HT-29 (cell line): ENCODE measurements at regions not wholly inside any gene's neighbourhood (a gene's known extent, or its start where the extent isn't known, plus 50 kb on each side); places are given as distances from the start of the nearest gene placed in this dataset.

Source experiments
- DNase-seq: peaks from one replicate; pipeline ENCODE4 v3.0.0-alpha.2; 2015; ENCODE audit warnings: low spot score

- no peak for DNase-seq
Observed at GRCh38 chr1:72830606-72831390, 548.5 kb upstream of the NEGR1 start.

- no peak for DNase-seq
Observed at GRCh38 chr1:72827278-72827677, 544.9 kb upstream of the NEGR1 start.

DNA sequence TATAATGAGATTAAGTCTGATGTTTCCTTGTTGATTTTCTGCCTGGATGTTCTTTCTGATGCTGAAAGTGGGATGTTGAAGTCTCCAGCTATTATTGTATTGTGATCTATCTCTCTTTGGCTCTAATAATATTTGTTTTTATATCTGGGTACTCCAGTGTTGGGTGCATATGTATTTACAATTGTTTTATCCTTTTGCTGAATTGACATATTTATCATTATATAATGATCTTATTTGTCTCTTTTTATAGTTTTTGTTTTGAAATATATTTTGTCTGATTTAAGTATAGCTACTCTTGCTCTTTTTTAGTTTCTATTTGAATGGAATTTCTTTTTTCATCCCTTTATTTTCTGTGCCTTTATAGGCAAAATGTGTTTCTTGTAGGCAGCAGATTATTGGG, 522.2 kb upstream of the NEGR1 start:
- DNase-seq = no peak

GRCh38 chr1:72781038-72781437, 498.7 kb upstream of the NEGR1 start:
- DNase-seq = no peak

DNA sequence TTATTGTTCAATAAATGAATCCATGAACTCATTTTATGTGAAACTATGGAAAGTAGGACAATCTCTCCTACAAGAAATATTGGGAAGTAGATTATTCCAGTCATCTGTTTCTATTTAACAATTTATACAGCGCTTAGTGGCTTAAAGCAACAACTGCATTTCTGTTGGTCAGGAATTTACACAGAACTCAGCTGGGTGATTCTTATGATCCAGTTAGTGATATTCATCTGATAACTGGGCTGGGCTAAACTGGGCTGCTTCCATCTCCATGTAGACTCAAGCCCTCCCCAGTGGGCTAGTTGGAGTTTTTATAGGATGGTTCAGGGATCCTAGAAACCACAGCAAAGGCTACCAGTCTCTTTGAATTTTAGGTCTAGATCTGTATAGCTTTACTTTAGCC, 497.9 kb upstream of the NEGR1 start:
- DNase-seq = no peak

- no peak for DNase-seq
Observed at GRCh38 chr1:72777918-72778317, 495.6 kb upstream of the NEGR1 start.

GRCh38 chr1:72763481-72763880, 481.1 kb upstream of the NEGR1 start:
- DNase-seq = no peak

- DNase-seq = no peak
Observed at GRCh38 chr1:72759486-72759885, 477.1 kb upstream of the NEGR1 start.

DNA sequence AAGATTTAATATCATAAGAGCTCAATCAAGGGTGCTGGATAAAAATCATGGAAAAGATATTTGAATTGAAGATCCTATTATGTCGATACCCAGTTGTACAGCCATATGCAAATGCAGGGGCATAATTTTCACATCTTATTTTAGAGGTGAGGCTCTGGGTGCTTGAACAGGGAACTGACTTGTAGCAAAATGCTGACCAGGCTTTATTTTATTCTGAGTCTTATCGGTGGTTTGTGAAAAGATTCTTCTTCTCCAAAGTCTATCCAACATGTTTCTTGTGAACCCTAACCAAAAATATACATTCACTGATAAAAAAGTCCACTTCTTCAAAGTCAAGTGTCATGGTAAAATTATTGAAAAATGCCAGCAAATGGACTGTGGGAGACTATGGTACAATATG, 475.5 kb upstream of the NEGR1 start:
- no peak for DNase-seq

DNA sequence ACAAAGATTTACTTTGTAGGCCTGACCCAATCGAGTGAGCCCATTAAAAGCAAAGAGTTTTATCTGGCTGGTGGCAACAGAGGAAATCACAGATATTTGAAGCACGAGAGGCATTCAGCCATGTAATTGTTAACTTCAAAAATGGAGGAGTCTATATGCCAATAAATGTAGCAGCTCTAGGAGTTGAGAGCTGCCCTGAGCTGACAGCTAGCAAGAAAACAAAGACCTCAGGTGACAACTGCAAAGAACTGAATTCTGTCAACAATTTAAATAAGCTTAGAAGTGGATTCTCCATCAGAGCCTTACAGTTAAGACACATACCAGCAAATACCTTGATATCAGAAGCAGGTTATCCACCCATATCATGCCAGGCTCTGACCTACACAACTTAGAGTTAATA, 463.1 kb upstream of the NEGR1 start:
- no peak for DNase-seq

DNA sequence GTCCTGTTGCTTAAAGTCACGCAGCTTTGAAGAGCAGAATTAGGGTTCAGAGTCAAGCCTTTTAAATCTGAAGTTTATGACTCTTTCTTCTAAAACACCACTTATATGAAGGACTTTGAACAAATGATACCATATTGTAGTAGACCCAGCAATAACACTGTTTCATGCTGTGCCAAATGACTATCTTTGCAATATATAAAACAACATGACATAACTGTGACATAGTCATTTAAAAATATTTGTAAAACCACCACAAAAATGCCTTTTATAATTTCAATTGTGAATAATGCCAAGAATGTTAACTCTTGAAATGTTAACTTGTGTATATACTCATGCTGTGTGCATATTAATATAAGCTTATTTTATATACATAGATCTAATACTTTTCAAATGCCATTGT, 452.1 kb upstream of the NEGR1 start:
- no peak for DNase-seq

- no peak for DNase-seq
Observed at GRCh38 chr1:72724951-72725861, 442.9 kb upstream of the NEGR1 start.

- DNase-seq = no peak
Observed at GRCh38 chr1:72705921-72706320, 423.6 kb upstream of the NEGR1 start.

DNA sequence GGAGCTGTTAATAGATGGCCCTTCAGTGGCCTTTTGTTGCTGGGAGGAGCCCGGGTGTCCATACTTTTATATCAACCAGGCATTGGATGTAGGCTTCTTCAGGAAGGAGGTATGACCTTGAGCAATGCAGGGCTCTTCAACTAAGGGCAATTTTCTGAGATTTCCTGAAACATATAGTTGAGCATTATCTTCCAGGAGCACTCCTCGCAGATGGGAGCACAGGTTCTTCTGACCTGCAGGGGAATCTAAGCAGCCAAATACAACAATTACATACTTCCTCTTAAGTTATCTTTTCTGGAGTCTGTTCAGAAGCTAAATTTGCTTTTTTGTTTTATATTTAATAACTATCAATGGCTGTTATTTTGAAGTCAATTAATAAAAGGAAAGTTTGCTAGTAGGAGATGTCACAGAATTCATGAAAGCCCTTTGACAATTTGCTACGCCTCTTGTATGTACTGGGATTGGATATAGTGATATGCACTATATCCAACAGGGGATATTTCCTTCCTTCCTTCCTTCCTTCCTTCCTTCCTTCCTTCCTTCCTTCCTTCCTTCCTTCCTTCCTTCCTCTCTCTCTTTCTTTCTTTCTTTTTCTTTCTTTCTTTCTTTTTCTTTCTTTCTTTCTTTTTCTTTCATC, 422.6 kb upstream of the NEGR1 start:
- DNase-seq = no peak

DNA sequence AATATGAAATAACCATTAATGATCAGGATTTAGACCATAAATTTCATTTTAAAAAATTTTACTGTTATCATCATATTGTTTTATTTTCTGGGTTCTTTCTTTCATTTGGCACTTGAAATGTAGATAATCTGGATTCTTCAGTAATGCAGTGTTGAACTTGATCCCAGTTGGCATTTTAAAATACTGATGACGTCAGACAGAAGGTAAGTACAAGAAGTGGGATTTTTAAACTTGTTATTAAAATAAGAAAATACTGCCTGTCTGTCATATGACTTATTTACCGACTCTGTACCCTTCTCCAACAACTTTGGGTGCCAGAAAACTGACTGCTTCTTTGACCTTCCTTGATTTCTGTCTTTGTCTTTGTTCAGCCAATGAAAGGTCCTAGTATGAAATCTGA, 415.1 kb upstream of the NEGR1 start:
- DNase-seq = no peak

- DNase-seq = no peak
Observed at GRCh38 chr1:72693899-72694298, 411.6 kb upstream of the NEGR1 start.

DNA sequence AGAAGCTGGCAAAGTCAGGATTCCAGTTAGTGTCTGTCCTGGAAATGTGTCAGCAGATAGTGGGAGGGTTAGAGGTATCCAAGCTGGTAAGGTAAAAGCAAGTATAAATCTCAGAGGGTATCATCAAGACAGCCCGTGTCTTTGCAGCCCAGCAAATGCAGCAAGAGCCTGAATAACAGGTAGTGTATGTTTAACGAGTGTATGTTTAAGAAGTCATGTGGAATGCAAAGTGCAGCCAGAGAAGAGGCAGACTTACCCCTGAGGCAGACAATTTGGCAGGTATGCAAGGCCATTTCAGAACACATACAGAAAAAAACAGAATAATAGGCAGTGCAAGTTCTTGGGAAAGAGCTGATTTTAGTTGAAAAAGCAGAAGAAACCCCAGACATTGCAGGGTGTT, 411.0 kb upstream of the NEGR1 start:
- no peak for DNase-seq

GRCh38 chr1:72690871-72691270, 408.5 kb upstream of the NEGR1 start:
- DNase-seq = no peak

DNA sequence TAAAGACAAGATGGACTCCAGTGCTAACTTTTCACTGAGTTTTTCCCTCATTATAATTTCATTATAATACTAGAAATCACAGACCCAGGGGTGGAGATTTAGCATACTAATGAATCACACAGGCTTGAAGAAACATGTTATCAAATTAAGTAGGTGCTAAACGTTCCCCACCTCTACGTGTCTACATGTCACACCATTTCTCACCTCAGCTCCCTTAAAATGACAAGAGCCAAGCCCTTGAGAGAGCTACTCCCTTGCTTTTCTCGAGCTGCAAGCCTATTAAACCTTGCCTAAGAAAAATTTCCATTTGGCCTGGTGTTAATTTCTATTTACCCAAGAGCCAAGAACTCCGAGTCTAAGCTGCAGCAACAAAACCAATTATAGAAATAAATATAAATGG, 396.3 kb upstream of the NEGR1 start:
- no peak for DNase-seq

- DNase-seq = no peak
Observed at GRCh38 chr1:72670902-72671301, 388.6 kb upstream of the NEGR1 start.

GRCh38 chr1:72662918-72663317, 380.6 kb upstream of the NEGR1 start:
- DNase-seq = no peak

DNA sequence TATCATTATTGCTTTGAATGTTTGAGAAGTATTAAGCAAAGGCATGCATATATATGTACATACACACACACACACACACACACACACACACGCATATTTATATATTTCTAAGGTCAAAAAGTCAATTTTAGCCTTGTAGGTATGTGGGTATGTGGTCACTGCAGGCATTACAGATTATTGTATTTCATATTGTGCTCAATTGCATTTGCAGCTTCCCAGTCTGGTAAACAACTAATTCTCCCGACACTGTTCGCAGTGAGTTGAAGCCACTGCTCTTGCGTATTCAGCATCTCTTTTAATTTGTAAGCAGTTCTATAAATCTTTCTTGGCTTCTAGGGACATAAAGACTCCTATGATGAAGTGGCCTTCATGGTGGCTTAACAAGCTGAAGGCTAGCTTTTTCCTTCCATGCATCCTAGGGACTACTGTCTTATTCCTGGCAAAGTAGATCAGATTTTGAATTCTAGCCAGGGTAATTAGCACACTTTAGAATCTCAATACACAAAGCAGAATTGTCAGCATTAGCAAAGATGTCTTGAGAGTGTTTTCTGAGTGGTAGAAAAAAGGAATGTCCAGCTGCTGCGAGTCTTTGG, 368.6 kb upstream of the NEGR1 start:
- no peak for DNase-seq
